ENCODE measurements at regions not wholly inside any gene's neighbourhood (a gene's known extent, or its start where the extent isn't known, plus 50 kb on each side); places are given as distances from the start of the nearest gene placed in this dataset.
"Not testable (repeated sequence)": the region's sequence is repeated elsewhere in the genome, so short reads cannot be mapped to it uniquely, and the experiment has no call there.

- no peak for TF ChIP-seq CTCF (IDR thresholded peaks at IDR 0.05; ENCODE audit: low read depth, low read length)
- in situ Hi-C loops (cut with HindIII; ENCODE audit: low sequenced_read_pairs), result no loop called here
- no peak overlapping the region for H3K4me3 ChIP-seq (ENCODE audit: low read depth, low read length)
- no peak for DNase-seq (ENCODE audit: low read depth, low spot score)
Observed at GRCh38 chr2:89831641-89832498, 1140.4 kb downstream of the RPIA start.

GRCh38 chr2:89833116-89833779 is 1141.8 kb downstream of the RPIA start:
- no peak for TF ChIP-seq CTCF (IDR thresholded peaks at IDR 0.05; ENCODE audit: low read depth, low read length)
- in situ Hi-C loops (cut with HindIII; ENCODE audit: low sequenced_read_pairs), result no loop called here
- DNase-seq (ENCODE audit: low read depth, low spot score), result no peak
- no peak overlapping the region for H3K4me3 ChIP-seq (ENCODE audit: low read depth, low read length)

DNA sequence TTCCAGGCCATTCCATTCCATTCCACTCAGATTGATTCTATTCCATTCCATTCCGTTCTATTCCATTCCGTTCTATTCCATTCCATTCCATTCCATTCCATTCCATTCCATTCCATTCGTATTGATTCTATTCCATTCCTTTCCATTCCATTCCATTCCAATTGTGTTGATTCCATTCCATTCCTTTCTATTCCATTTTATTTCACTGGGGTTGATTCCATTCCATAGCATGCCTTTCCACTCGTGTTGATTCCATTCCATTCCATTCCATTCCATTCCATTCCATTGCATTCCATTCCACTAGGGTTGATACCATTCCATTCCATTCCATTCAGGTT is 1142.3 kb downstream of the RPIA start:
- in situ Hi-C loops (cut with HindIII; ENCODE audit: low sequenced_read_pairs), result no loop called here
- TF ChIP-seq CTCF (IDR thresholded peaks at IDR 0.05; ENCODE audit: low read depth, low read length), result no peak
- no peak for DNase-seq (ENCODE audit: low read depth, low spot score)
- H3K4me3 ChIP-seq (ENCODE audit: low read depth, low read length), result no peak overlapping the region

DNA sequence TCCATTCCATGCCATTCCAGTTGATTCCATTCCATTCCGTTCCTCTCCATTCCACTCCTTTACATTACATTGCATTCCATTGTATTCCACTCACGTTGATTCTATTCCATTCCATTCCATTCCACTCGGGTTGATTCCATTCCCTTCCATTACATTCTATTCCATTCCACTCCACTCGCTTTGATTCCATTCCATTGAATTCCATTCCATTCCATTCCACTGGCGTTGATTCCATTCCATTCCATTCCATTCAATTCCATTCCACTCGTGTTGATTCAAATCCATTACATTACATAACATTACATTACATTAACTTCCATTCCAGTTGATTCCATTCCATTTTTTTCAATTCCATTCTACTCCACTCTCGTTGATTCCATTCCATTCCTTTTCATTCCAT is 1142.8 kb downstream of the RPIA start:
- no peak for TF ChIP-seq CTCF (IDR thresholded peaks at IDR 0.05; ENCODE audit: low read depth, low read length)
- no peak overlapping the region for H3K4me3 ChIP-seq (ENCODE audit: low read depth, low read length)
- in situ Hi-C loops (cut with HindIII; ENCODE audit: low sequenced_read_pairs), result no loop called here
- DNase-seq (ENCODE audit: low read depth, low spot score), result no peak

DNA sequence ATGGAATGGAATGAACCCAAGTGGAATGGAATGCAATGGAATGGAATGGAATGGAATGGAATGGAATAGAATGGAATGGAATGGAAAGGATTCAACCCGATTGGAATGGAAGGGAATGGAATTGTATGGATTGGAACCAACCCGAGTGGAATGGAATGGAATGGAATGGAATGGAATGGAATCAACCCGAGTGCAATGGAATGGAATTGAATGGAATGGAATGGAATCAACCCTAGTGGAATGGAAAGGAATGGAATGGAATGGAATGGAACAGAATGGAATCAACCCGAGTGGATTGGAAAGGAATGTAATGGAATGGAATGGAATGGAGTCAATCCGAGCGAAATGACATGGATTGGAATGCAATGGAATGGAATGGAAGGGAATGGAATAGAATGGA is 1144.9 kb downstream of the RPIA start:
- H3K4me3 ChIP-seq (ENCODE audit: low read depth, low read length); in situ Hi-C loops (cut with HindIII; ENCODE audit: low sequenced_read_pairs): not testable (repeated sequence)
- DNase-seq (ENCODE audit: low read depth, low spot score), result peak; percentile 56

DNA sequence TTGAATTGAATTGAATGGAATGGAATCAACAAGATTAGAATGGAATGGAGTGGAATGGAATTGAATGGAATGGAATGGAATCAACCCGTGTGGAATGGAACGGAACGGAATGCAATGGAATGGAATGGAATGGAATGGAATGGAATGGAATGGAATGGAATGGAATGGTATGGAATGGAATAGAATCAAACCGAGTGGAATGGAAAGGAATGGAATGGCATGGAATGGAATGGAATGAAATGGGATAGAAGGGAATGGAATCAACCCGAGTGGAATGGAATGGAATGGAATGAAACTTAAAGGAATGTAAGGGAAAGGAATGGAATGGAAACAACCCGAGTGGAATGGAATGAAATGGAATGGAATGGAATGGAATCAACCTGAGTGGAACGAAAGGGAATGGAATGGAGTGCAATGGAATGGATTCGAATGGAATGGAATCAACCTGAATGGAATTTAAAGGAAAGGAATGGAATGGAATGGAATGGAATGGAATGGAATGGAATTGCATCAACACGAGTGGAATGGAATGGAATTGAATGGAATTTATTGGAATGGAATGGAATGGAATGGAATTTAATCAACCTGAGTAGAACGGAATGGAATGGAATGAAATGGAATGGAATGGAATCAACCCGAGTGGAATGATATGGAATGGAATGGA is 1146.6 kb downstream of the RPIA start:
- in situ Hi-C loops (cut with HindIII; ENCODE audit: low sequenced_read_pairs), result no loop called here
- no peak for TF ChIP-seq CTCF (IDR thresholded peaks at IDR 0.05; ENCODE audit: low read depth, low read length)
- peak; percentile 32 for DNase-seq (ENCODE audit: low read depth, low spot score)
- H3K4me3 ChIP-seq (ENCODE audit: low read depth, low read length), result no peak overlapping the region

GRCh38 chr2:89840175-89840574 is 1148.7 kb downstream of the RPIA start:
- DNase-seq (ENCODE audit: low read depth, low spot score), result peak; percentile 25

DNA sequence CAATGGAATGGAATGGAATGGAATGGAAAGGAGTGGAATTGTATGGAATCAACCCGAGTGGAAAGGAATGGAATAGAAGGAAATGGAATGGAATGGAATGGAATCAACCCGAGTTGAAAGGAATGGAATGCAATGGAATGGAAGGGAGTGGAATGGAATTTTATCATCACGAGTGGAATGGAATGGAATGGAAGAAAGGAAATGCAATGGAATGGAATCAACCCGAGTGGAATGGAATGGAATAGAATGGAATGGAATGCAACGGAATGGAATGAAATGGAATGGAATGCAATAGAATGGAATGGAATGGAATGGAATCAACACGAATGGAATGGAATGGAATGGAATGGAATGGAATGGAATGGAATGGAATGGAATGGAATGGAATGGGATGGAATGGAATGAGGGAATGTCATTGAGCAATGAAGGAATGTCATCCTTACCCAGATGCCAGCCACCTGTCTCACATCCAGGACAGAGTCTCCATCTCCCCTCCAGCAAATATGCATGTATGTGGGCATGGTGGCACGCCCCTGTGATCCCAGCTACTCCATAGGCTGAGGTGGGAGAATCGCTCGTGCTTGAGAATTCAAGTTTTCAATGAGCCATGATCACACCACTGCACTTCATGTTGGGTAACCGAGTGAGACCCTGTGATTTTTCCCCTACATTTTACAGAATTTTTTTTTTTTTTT is 1149.5 kb downstream of the RPIA start:
- in situ Hi-C loops (cut with HindIII; ENCODE audit: low sequenced_read_pairs); H3K4me3 ChIP-seq (ENCODE audit: low read depth, low read length); DNase-seq (ENCODE audit: low read depth, low spot score): not testable (repeated sequence)

More at GRCh38 chr2:89840175-89840574, 1148.7 kb downstream of the RPIA start:
- H3K4me3 ChIP-seq (ENCODE audit: low read depth, low read length); in situ Hi-C loops (cut with HindIII; ENCODE audit: low sequenced_read_pairs): not testable (repeated sequence)
